ENCODE measurements at regions not wholly inside any gene's neighbourhood (a gene's known extent, or its start where the extent isn't known, plus 50 kb on each side); places are given as distances from the start of the nearest gene placed in this dataset.
"Not testable (repeated sequence)": the region's sequence is repeated elsewhere in the genome, so short reads cannot be mapped to it uniquely, and the experiment has no call there.

DNA sequence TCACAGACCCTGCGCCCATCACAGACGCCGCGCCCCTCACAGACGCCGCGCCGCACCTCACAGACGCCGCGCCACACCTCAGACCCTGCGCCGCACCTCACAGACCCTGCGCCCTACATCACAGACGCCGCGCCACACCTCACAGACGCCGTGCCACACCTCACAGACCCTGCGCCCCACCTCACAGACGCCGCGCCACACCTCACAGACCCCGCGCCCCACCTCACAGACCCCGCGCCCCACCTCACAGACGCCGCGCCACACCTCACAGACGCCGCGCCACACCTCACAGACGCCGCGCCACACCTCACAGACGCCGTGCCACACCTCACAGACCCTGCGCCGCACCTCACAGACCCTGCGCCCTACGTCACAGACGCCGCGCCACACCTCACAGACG is 657.4 kb downstream of the TRIML1 start:
- not testable (repeated sequence) for DNase-seq (ENCODE audit: low read depth in 4 of 4, low spot score in 3 of 4)

DNA sequence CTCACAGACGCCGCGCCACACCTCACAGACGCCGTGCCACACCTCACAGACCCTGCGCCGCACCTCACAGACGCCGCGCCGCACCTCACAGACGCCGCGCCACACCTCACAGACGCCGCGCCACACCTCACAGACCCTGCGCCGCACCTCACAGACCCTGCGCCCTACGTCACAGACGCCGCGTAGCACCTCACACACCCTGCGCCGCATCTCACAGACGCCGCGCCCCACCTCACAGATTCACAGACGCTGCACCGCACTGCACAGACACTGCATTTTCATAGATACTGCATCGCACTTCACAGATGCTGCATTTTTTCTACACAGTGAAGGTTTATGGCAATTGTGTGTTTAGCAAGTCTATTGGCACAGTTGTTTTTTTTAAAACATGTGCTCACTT is 657.8 kb downstream of the TRIML1 start:
- not testable (repeated sequence) for DNase-seq (ENCODE audit: low read depth in 4 of 4, low spot score in 3 of 4)

DNA sequence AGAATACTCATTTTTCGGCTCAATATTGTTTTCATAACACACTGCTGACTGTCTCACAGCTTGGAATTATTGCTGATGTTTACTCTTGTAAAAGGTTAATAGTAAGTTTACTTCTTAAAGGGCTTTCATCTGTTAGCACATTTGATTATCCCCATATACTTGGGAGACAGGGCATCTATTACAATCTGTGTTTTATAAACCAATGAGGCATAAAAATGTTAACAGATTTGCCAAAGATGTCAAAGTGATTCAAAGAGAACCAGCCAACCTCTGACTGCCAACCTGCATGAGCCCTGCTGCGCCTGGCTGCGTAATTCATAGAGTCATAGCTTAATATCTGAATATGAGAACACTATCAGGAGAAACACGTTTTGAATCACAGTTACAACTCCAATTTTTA is 665.6 kb downstream of the TRIML1 start:
- no peak for DNase-seq (ENCODE audit: low read depth in 4 of 4, low spot score in 3 of 4)

DNA sequence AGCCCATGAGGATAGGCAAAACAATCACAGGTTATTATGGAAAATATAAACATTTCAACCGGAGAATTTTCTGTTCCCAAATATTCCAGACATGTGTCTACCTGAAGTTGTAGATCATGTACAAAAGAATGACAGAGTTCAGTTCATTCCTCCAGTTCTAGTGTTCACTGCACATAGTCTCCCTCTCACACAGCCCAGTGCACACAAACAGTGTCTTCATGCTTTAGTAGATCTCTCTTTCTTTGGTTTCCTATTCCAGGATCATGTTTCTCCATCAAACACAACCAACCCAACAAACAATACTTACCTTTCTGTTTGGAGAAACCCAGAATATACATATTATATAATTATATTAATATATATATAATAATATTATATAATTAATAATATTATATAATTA is 671.9 kb downstream of the TRIML1 start:
- DNase-seq (ENCODE audit: low read depth in 4 of 4, low spot score in 3 of 4): peak in 1 of 4 donors; percentile 3

DNA sequence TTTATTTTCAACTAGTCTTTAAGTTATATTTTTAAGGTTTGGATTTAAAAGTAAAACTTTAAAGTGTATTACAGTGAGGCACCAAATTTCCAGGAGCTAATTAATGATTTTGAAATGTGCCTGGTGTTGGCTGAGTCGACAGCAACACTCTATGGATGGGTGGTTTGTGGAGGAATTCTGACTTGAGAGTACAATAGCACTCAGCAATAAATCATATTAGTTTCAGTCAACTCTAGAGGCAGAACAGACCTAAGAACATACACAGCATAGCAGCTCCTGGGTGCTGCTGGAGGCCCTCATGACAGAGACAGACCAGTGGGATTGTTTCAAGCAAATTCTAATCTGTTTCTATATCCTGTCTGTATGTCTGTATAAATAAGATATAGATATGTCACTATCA is 673.4 kb downstream of the TRIML1 start:
- DNase-seq (ENCODE audit: low read depth in 4 of 4, low spot score in 3 of 4): no peak

DNA sequence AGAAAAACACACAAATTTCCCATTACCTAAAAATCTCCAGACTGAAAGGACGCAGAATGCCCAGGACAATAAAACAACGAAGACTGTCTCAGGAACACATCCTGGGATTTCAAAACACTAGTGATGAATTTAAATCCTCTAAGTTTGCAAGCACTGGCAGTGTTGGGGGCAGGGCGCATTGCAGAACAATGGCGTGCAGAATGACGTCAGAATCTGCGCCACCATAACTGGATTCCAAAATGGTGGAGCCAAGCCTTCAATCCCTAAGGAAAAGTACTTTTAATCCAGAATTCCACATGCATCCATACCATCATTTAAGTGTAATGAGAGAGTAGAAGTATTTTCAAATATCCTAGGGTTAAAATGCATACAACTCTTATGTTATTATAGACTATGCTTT is 679.1 kb downstream of the TRIML1 start:
- no peak for DNase-seq (ENCODE audit: low read depth in 4 of 4, low spot score in 3 of 4)

DNA sequence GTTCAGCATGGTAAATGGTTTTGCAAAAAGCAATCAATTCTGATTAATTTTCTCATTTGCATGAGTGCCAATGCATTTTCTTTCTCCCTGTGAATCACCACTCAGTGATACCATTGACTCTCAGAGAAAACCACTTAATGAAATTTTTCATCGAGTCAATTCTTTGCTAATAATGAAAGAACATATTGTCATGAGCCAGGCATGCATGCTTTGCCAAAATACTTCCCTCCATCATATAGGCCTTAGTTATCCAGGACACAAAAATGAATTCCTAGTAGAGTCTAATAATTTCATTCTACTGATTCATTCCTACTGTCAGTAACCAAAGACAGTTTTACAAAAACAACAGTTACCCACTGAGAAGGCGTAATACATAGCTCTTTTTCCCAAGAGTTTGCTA is 680.0 kb downstream of the TRIML1 start:
- DNase-seq (ENCODE audit: low read depth in 4 of 4, low spot score in 3 of 4): no peak

DNA sequence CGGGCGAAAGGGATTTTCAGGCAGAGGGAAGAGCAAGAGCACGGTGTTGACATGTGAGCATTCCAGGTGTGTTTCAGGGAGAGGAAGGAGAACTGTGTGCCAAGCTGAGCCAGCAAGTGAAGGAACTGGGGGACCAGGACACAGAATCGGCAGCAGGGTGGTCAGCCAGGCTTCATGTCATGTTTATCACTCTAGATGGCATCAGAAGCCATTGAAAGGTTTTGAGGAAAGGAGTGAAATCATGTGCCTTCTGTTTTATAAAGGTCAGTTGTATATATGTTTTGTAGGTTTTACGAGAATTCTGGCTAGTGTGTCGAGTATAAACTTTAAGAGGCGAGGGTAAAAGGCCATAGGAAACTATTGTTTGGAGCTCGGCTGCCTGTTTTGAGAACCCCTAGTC is 682.3 kb downstream of the TRIML1 start:
- DNase-seq (ENCODE audit: low read depth in 4 of 4, low spot score in 3 of 4): no peak

DNA sequence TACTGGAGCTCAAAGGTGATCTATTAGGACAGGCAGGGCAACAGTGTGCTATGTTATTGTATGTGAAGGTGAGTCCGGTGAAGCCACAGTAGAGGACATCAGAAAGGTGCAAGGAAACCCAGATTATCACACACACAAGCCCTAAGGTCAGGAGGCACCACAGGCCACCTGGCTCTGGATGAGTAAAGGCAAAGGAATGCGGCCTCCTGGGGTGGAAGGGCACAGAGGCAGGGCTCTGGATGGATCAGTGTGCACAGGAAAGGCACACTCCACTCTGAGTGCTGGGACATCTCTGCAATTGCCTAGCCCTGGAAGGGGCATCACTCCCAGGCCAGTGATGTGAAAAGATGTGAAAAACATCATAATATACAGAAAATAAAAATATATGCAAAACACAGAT is 683.5 kb downstream of the TRIML1 start:
- DNase-seq (ENCODE audit: low read depth in 4 of 4, low spot score in 3 of 4): no peak

DNA sequence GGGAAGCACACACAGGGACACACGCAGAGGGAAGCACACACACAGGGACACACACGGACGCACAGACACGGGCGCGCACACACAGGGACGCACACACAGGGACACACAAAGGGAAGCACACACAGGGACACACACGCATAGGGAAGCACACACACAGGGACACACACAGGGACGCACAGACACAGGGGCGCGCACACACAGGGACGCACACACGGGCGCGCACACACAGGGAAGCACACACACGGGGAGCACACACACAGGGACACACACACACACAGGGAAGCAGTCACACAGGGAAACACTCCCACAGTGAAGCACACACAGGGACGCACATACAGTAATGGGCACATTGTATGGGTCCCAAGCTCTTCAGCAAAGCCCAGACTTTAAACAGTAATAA is 685.3 kb downstream of the TRIML1 start:
- no peak for DNase-seq (ENCODE audit: low read depth in 4 of 4, low spot score in 3 of 4)

DNA sequence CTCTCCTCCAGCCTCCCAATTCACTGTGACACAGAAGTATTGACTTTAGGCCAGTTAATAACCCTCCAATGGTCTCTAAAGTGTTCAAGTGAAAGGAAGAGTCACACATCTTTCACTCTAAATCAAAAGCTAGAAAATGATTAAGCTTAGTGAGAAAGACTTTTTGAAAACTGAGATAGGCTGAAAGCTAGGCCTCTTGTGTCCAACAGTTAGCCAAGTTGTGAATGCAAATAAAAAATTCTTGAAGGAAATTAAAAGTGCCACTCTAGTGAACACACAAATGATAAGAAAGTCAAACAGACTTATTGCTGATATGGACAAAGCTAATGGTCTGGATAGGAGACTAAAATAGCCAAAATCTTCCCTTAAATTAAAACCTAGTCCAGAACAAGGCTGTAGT is 687.2 kb downstream of the TRIML1 start:
- DNase-seq (ENCODE audit: low read depth in 4 of 4, low spot score in 3 of 4): no peak

DNA sequence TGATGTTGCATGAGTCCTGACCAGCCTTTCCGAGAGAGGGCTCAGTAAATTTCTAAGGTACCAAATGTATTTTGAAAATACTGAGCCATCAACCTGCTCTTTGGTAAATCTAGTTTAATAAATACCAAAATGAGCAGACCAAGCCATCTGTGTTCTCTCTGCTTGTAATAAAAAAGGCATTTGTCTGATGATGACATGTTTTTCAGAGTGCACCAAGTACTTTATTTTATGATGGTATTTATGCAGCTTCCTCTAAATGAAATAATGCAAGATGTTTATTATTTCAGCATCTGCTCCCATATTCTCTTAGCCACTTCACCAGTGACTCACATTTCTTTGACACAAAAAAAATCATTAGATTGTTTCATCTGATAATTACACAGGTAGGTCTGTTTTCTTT is 700.5 kb downstream of the TRIML1 start:
- no peak for DNase-seq (ENCODE audit: low read depth in 4 of 4, low spot score in 3 of 4)

DNA sequence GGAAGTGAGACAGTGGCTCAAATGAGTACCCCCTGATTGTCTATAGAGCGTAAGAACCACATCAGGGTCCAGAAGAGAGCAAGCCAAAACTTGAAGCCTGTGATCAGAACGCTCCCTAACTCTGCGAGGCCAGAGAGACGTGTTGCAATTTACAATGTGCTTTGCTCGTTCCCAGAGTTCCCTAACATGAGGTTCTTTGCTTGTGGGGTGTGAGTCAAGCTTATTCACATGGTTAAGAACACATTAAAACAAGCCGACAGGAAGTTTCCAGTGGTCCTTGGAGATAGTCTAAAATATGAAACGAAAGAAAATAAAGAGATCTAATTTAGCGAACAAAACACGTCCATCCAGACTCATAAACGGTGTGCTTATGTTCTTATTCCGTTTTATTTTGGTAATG is 702.3 kb downstream of the TRIML1 start:
- DNase-seq (ENCODE audit: low read depth in 4 of 4, low spot score in 3 of 4): no peak

DNA sequence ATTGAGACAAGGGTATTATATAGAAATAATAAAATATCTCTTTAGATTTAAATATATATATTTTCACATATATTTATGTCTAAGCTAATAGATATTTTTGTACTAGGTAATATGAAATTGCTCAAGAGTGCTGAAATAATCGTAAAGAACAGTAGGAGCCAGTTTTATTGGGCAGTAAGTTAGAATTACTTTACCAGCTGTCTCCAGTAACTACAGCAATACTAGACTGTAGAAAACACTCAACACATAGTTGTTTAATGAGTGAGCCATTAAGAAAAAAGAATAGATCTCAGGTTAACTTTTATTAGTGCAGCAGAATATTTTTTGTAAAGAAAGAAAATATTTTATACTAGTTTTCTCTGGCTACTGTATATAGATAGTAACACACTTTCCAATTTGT is 715.2 kb downstream of the TRIML1 start:
- DNase-seq (ENCODE audit: low read depth in 4 of 4, low spot score in 3 of 4): no peak

DNA sequence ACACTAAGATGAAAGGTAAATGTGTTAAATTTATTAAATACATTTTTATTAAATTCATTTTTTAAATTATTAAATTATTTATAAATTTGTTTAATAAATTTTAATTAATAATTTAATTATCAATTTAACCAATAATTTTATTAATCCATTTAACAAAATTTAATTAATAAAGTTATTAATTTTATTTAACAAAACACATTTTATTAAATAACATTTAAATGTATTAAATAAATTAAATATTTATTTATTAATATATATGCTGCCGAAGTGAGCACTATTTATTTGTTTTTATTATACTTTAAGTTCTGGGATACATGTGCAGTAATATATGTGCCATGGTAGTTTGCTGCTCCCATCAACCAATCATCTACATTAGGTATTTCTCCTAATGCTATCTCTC is 719.5 kb downstream of the TRIML1 start:
- no peak for DNase-seq (ENCODE audit: low read depth in 4 of 4, low spot score in 3 of 4)

DNA sequence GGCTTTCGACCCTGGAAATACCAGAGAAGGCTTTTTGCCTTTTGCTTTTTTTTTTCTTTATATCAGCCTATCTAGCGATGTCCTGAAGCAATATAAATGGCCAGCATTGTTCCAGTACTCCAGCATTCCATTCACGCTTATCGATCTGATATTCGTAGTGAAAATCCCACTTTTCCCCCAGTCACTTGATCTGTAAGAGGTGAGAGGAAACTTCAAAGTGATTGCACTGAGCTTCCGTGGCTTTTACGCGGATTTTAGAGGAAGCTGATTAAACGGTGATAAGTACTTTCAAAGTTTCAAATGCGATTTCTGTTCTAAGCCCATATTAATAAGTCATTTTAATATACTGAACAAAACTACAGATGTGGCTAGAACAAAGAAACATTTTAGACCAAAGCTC is 725.5 kb downstream of the TRIML1 start:
- no peak for DNase-seq (ENCODE audit: low read depth in 4 of 4, low spot score in 3 of 4)

DNA sequence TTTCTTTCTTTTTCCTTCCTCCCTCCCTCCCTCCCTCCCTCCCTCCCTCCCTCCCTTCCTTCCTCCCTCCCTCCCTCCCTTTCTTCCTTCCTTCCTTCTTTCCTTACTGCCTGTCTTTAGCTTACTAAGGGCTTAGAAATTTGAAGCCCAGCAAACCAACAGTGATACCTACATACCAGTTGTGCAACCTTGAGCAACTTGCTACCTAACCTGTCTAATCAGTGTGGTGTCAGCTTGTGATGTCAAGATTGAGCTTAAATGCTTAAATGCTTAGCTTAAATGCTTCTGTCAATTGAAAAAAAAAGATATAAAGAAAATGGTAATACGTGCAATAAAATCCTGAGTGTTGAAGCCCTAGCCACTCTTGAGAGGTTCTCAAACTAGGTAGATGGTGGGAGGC is 728.6 kb downstream of the TRIML1 start:
- DNase-seq (ENCODE audit: low read depth in 4 of 4, low spot score in 3 of 4): no peak

DNA sequence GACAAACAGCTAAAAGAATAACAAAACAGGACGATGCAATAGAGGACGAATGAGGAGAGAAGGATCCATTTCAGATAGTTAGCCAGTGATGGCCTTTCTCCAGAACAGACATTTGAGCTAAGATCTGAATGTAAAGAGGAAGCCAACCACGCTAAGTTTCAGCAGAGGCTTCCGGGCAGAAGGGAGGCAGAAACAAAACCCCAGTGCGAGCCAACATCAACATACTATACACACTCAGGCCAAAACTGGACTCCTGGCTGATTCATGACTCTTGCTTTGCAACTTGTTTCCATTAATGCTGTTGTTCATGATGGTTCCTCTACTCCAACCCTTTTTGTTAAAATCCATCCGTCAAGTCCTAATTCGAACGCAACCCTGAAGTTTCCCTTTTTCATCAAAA is 730.3 kb downstream of the TRIML1 start:
- peak in 1 of 4 donors; percentile 6 for DNase-seq (ENCODE audit: low read depth in 4 of 4, low spot score in 3 of 4)

DNA sequence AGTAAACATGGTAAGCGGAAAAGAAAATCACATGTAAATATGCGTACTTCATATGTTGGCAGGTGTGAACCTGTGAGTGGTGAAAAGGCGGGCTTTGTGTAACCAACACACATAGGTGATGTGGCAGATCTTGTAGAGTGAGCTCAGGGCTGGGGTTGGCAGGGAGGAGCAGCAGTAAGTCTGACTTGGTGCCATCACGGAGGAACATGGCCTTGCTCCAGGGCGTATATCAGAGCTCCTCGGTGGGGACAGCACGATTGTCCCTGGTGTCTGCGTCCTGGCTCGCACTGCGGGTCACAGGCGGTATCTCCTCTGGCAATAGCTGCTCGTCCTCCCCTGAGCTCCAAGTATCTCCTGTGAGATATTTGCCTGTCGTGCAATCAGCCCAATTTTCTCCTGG is 733.6 kb downstream of the TRIML1 start:
- no peak for DNase-seq (ENCODE audit: low read depth in 4 of 4, low spot score in 3 of 4)

DNA sequence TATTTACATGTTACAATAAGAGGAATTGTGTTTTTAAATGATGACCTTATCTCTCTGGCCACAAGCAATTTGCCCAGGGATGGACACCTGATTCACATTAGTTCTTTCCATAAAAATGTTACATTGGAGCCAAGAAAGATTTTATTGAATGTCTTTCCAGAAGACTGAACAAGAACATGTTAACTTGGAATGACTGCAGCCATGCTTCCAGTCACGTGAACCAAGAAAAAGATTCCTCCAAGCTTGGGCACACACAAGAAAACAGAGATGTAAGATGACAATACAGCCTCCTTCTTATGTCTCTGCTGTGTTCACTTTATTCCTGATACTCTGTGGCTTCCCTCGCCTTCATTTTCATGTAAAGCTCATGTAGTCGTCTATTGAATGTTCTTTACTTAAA is 737.6 kb downstream of the TRIML1 start:
- DNase-seq (ENCODE audit: low read depth in 4 of 4, low spot score in 3 of 4): no peak

DNA sequence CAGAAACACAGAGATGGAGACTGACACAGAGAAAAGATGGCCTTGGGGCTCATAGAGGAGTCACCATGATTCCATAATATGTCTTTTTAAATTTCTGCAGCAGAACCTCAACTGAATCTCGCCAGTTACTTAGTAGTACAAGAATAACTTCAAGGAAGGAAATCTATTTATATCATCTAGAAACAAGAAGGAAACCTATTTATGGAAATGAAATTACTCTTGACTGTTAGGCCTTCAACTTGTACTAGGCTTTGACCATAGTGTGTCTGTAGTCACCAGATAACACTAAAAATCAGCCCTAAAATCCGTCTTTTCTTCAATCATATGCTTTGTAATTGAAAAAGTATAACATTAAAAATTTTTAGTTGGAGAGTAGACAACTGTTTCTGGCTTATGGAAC is 740.4 kb downstream of the TRIML1 start:
- no peak for DNase-seq (ENCODE audit: low read depth in 4 of 4, low spot score in 3 of 4)

DNA sequence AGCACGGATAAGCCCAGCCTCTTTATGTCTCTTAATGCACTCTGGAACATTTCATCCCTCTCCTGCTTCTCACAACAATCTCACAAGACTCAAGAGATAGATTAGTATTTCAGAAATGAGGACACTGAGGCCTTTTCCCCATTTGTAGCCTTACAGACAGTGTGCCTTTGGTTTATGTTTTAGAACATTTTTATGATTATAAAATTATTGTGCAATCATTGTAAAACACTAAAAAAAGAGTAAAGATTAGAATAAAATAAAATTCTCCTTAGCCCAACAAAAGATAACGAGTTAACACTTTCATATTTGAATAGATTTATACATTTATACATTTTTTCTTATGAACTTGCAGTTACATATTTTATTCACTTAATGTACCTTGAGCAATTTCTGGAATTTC is 748.7 kb downstream of the TRIML1 start:
- no peak for DNase-seq (ENCODE audit: low read depth in 4 of 4, low spot score in 3 of 4)

DNA sequence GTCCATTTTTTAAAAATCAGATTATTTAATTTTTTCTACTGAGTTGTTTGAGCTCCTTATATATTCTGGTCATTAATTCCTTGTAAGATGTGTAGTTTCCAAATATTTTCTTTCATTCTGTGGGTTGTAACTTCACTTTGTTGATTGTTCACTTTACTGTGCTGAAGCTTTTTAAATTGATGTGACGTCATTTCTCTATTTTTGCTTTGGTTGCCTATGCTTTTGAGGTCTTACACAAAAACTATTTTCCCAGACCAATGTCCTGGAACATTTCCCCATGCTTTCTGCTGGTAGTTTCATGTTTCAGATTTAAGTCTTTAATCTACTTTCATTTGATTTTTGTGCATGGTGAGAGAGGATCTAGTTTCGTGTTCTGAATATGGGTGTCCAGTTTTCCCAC is 753.6 kb downstream of the TRIML1 start:
- no peak for DNase-seq (ENCODE audit: low read depth in 4 of 4, low spot score in 3 of 4)

DNA sequence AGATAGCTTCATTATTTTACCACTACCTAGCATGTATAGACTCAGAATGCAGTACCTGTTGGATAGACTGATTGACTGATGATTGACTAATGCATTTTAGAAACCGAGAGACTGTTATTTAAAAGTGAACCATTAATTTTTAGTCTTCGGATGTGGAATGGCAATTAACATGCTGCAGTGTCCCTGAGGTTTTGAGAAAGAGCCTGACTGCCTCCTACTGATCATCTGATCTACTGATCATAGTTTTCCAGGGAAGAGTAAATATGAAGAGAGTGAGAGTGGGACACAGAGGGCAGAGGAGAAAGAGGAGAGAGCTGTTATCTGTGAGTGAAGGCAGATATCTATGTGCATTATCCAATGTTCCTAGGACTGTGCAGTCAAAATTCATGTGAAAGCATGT is 764.7 kb downstream of the TRIML1 start:
- DNase-seq (ENCODE audit: low read depth in 4 of 4, low spot score in 3 of 4): no peak
